GM23338 (cell line): ENCODE measurements at regions not wholly inside any gene's neighbourhood (a gene's known extent, or its start where the extent isn't known, plus 50 kb on each side); places are given as distances from the start of the nearest gene placed in this dataset.

Experiments used
- ATAC-seq: fragments of 200-7000 bp; cut with Tn5 transposase; 3 replicates; pipeline ENCODE4 v1.9.1; 2020
- DNase-seq: peaks from one replicate; pipeline ENCODE4 v3.0.0-alpha.2; 2015; ENCODE audit warnings: low spot score
- H2AFZ ChIP-seq: fragments of 200-600 bp; sonication (generic); 2 replicates; pipeline ENCODE4 v1.8.0; 2016; ENCODE audit warnings: antibody characterized with exemption, mild to moderate bottlenecking, moderate library complexity
- H3F3A ChIP-seq: fragments of 200-600 bp; sonication (generic); replicated peaks from 2 replicates; pipeline ENCODE4 v1.8.0; 2017; ENCODE audit warnings: antibody characterized with exemption, mixed run types, low read depth
- H3K27ac ChIP-seq: fragments of 200-600 bp; sonication (generic); 2 replicates; pipeline ENCODE4 v1.6.1; 2016; ENCODE audit warnings: low read depth
- H3K27me3 ChIP-seq: fragments of 200-600 bp; sonication (generic); 2 replicates; pipeline ENCODE4 v1.8.0; 2016; ENCODE audit warnings: mild to moderate bottlenecking, mixed run types, moderate library complexity; ENCODE audit not compliant: insufficient read depth
- H3K36me3 ChIP-seq: fragments of 200-600 bp; sonication (generic); 2 replicates; pipeline ENCODE4 v1.8.0; 2016; ENCODE audit warnings: mild to moderate bottlenecking; ENCODE audit not compliant: insufficient read depth
- H3K4me1 ChIP-seq: fragments of 200-600 bp; sonication (generic); 2 replicates; pipeline ENCODE4 v1.8.0; 2016; ENCODE audit warnings: mild to moderate bottlenecking, moderate library complexity; ENCODE audit not compliant: insufficient read depth
- H3K4me2 ChIP-seq: fragments of 200-600 bp; sonication (generic); 2 replicates; pipeline ENCODE4 v1.7.1; 2017; ENCODE audit warnings: mixed run types
- H3K4me3 ChIP-seq: fragments of 200-600 bp; sonication (generic); 2 replicates; pipeline ENCODE4 v1.6.1; 2016; ENCODE audit warnings: mixed run types
- H3K79me2 ChIP-seq: fragments of 200-600 bp; sonication (generic); replicated peaks from 2 replicates; pipeline ENCODE4 v1.8.0; 2017; ENCODE audit warnings: mild to moderate bottlenecking; ENCODE audit not compliant: insufficient read depth
- H3K9me2 ChIP-seq: fragments of 200-600 bp; sonication (generic); 2 replicates; pipeline ENCODE4 v1.8.0; 2017; ENCODE audit not compliant: insufficient read depth
- H4K20me1 ChIP-seq: fragments of 200-600 bp; sonication (generic); replicated peaks from 2 replicates; pipeline ENCODE4 v1.8.0; 2017; ENCODE audit warnings: mild to moderate bottlenecking; ENCODE audit not compliant: insufficient read depth
- H3K27ac Mint-ChIP-seq: 2 replicates; pipeline ENCODE4 v1.8.0; 2020; ENCODE audit warnings: inconsistent platforms, mild to moderate bottlenecking, moderate library complexity, mixed read lengths
- H3K27me3 Mint-ChIP-seq: 3 replicates; pipeline ENCODE4 v1.8.0; 2022; ENCODE audit warnings: low read depth, mild to moderate bottlenecking, moderate library complexity, mixed read lengths, inconsistent platforms; ENCODE audit not compliant: insufficient read depth, poor library complexity
- H3K36me3 Mint-ChIP-seq: 3 replicates; pipeline ENCODE4 v1.8.0; 2021; ENCODE audit warnings: low read depth, mild to moderate bottlenecking, inconsistent platforms, moderate library complexity, mixed read lengths
- H3K4me1 Mint-ChIP-seq: 3 replicates; pipeline ENCODE4 v1.8.0; 2020; ENCODE audit warnings: mild to moderate bottlenecking, inconsistent platforms, mixed read lengths
- H3K4me3 Mint-ChIP-seq: 3 replicates; pipeline ENCODE4 v1.8.0; 2021; ENCODE audit warnings: moderate library complexity, mild to moderate bottlenecking, inconsistent platforms, mixed read lengths
- H3K9me3 Mint-ChIP-seq: 3 replicates; pipeline ENCODE4 v1.8.0; 2020; ENCODE audit warnings: moderate library complexity, mild to moderate bottlenecking, inconsistent platforms, mixed read lengths
- CREB1 ChIP-seq: fragments of 250-450 bp; sonication (Bioruptor Pico); IDR thresholded peaks from 2 replicates; pipeline ENCODE4 v1.5.0; 2020; ENCODE audit warnings: low read depth, mild to moderate bottlenecking, moderate library complexity
- CTCF ChIP-seq, 2 experiments: fragments of 200-600 bp in 1 of 2; sonication (generic) in 1 of 2; conservative IDR thresholded peaks; 2 replicates each; pipeline versions ENCODE4 v1.5.1 to v1.6.1; 2016 to 2017; ENCODE audit warnings: antibody characterized with exemption in 2 of 2, low read depth in 2 of 2, mild to moderate bottlenecking in 2 of 2, moderate library complexity in 1 of 2
- ETS1 ChIP-seq: IDR thresholded peaks from 2 replicates; pipeline ENCODE4 v1.6.1; 2016; ENCODE audit warnings: antibody characterized with exemption
- EZH2 ChIP-seq: fragments of 200-600 bp; sonication (generic); IDR thresholded peaks from one replicate; pipeline ENCODE4 v1.8.0; 2017; ENCODE audit warnings: antibody characterized with exemption, mild to moderate bottlenecking, low read depth; ENCODE audit not compliant: unreplicated experiment
- EZH2phosphoT487 ChIP-seq: fragments of 200-600 bp; sonication (generic); IDR thresholded peaks from one replicate; pipeline ENCODE4 v1.8.1; 2018; ENCODE audit warnings: antibody characterized with exemption; ENCODE audit not compliant: unreplicated experiment
- JUNB ChIP-seq: IDR thresholded peaks from one replicate; pipeline ENCODE4 v1.6.1; 2016; ENCODE audit warnings: antibody characterized with exemption; ENCODE audit not compliant: unreplicated experiment
- NANOG ChIP-seq: IDR thresholded peaks from 2 replicates; pipeline ENCODE4 v1.6.1; 2016; ENCODE audit warnings: antibody characterized with exemption, borderline replicate concordance
- POLR2AphosphoS5 ChIP-seq: IDR thresholded peaks from 2 replicates; pipeline ENCODE4 v1.6.1; 2016; ENCODE audit warnings: antibody characterized with exemption, low read depth
- STAT1 ChIP-seq: IDR thresholded peaks from one replicate; pipeline ENCODE4 v1.6.1; 2016; ENCODE audit warnings: antibody characterized with exemption; ENCODE audit not compliant: unreplicated experiment
- TF ChIP-seq, protein P1 (sequence below): IDR thresholded peaks from one replicate; pipeline ENCODE4 v1.6.1; 2018; ENCODE audit warnings: antibody characterized with exemption; ENCODE audit not compliant: unreplicated experiment

GRCh38 chr4:32798471-32799159 lies 2078.4 kb downstream of the PCDH7 start:
- no peak overlapping the region for H3K4me3 ChIP-seq
- no peaks in the 10 kb centered on the region for H3K36me3 ChIP-seq
- TF ChIP-seq CREB1 (CRISPR knock-in tag), result no peak
- TF ChIP-seq CTCF (conservative IDR thresholded peaks at IDR 0.05; ENCODE audit: low read depth in 2 of 2), result 0 out of 4 replicates have a peak, but pooled peaks of 1 of the 2 experiments have one; percentile 7
- H3K27ac ChIP-seq, result no peak overlapping the region
- H3K9me2 ChIP-seq, result peaks cover 14% of the 10 kb centered on the region
- no peaks in the 10 kb centered on the region for H4K20me1 ChIP-seq
- H3K4me1 ChIP-seq, result no peaks in the 10 kb centered on the region
- no peak overlapping the region; the same call in 1 of the 2 replicates for H3K27ac Mint-ChIP-seq
- DNase-seq, result no peak
- no peaks in the 10 kb centered on the region for H3K9me3 Mint-ChIP-seq
- ATAC-seq, result no peak
- H3K36me3 Mint-ChIP-seq, result no peaks in the 10 kb centered on the region
- no peak overlapping the region for H2AFZ ChIP-seq
- no peak overlapping the region for H3K4me2 ChIP-seq
- H3K4me1 Mint-ChIP-seq, result no peaks in the 10 kb centered on the region
- H3K4me3 Mint-ChIP-seq, result no peak overlapping the region
- no peaks in the 10 kb centered on the region for H3F3A ChIP-seq
- no peaks in the 10 kb centered on the region for H3K79me2 ChIP-seq
- no peaks in the 10 kb centered on the region for H3K27me3 ChIP-seq
- H3K27me3 Mint-ChIP-seq, result no peaks in the 10 kb centered on the region

DNA sequence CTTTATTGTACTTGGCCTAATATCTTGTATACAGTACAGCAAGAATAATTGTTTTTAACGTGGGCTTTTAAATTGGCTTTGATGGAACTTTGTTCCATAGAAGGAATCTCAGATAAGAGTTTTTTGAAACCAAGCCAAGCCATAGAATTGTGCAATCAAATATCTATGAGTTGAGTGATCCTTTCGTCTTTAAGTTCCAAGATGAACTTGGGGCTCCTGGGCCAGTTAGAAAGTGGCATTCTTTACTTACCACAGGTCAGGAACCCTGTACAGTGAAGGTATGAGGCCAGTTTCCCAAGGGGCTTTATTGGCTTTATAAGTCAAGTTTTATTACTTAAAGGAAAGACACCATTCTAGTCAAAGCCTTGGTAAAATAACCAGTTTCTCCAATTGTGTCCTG lies 2104.2 kb downstream of the PCDH7 start:
- Histone ChIP-seq H3K4me3 (no peak overlapping the region), H3K4me2 (no peak overlapping the region), H3K27ac (no peak overlapping the region), H3K9me2 (no peaks in the 10 kb centered on the region), H3K36me3 (peaks cover 33% of the 10 kb centered on the region), H2AFZ (no peak overlapping the region), H3K79me2 (no peaks in the 10 kb centered on the region), H3K27me3 (no peaks in the 10 kb centered on the region), H3K4me1 (no peaks in the 10 kb centered on the region), H3F3A (no peaks in the 10 kb centered on the region), H4K20me1 (no peaks in the 10 kb centered on the region)
- Mint-ChIP-seq H3K36me3 (peaks cover 42% of the 10 kb centered on the region; the same call in 2 of the 3 replicates), H3K4me1 (no peaks in the 10 kb centered on the region), H3K27me3 (peaks cover 4% of the 10 kb centered on the region), H3K9me3 (peaks cover 76% of the 10 kb centered on the region), H3K27ac (no peak overlapping the region), H3K4me3 (no peak overlapping the region)
- ATAC-seq (no peak), DNase-seq (no peak)
- TF ChIP-seq POLR2AphosphoS5, result no peak
- TF ChIP-seq, protein P1, sequence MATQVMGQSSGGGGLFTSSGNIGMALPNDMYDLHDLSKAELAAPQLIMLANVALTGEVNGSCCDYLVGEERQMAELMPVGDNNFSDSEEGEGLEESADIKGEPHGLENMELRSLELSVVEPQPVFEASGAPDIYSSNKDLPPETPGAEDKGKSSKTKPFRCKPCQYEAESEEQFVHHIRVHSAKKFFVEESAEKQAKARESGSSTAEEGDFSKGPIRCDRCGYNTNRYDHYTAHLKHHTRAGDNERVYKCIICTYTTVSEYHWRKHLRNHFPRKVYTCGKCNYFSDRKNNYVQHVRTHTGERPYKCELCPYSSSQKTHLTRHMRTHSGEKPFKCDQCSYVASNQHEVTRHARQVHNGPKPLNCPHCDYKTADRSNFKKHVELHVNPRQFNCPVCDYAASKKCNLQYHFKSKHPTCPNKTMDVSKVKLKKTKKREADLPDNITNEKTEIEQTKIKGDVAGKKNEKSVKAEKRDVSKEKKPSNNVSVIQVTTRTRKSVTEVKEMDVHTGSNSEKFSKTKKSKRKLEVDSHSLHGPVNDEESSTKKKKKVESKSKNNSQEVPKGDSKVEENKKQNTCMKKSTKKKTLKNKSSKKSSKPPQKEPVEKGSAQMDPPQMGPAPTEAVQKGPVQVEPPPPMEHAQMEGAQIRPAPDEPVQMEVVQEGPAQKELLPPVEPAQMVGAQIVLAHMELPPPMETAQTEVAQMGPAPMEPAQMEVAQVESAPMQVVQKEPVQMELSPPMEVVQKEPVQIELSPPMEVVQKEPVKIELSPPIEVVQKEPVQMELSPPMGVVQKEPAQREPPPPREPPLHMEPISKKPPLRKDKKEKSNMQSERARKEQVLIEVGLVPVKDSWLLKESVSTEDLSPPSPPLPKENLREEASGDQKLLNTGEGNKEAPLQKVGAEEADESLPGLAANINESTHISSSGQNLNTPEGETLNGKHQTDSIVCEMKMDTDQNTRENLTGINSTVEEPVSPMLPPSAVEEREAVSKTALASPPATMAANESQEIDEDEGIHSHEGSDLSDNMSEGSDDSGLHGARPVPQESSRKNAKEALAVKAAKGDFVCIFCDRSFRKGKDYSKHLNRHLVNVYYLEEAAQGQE, result no peak
- no peak for TF ChIP-seq ETS1
- TF ChIP-seq JUNB, result no peak
- TF ChIP-seq STAT1, result no peak
- TF ChIP-seq NANOG, result no peak
- no peak for TF ChIP-seq EZH2
- no peak for TF ChIP-seq EZH2phosphoT487
- no peak for TF ChIP-seq CREB1 (CRISPR knock-in tag)
